Dedifferentiated amniotic fluid mesenchymal stem cell (primary cell): ENCODE measurements at regions not wholly inside any gene's neighbourhood (a gene's known extent, or its start where the extent isn't known, plus 50 kb on each side); places are given as distances from the start of the nearest gene placed in this dataset.

Experiments used
- DNase-seq: peaks from one replicate; pipeline ENCODE4 v3.0.0-alpha.2; 2016; ENCODE audit errors: extremely low spot score

DNA sequence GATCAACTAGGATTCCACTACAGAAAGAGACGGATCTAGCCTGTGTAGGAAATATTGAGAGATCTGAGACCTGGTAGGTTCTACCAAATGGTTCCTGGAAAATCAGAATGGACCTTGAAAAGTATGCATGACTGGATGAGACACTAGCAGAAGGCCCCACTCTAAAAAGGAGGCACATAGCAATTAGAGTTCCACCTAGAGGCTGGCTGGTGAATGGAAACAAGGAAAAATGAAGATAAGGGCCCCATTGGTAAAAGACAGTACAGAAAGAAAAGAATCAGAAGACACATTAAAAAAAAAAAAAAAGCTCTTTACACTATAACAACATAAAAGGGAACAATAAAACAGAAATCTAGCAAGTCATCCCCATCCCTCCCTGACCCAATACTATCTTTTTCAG is 518.5 kb downstream of the NR2F1-AS1 start:
- DNase-seq: no peak

DNA sequence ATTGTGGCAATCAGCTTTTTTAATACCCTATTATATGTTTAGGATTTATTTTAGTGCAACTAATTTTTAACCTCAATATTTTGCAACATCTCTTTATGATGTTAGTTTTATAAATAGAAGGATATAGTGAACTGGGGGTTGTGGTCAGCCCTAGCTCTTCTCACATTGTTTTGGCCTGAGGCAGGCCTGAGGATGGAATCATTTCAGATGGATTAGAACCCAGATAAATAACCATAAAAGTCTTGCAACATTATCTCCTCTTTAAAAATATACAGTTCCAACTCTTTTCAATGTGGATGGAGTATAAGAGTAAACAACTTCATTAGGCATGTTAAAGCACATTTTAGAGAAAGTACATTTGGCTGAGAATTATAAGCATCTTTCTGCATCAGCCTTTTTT is 522.7 kb downstream of the NR2F1-AS1 start:
- DNase-seq: peak; percentile 66

DNA sequence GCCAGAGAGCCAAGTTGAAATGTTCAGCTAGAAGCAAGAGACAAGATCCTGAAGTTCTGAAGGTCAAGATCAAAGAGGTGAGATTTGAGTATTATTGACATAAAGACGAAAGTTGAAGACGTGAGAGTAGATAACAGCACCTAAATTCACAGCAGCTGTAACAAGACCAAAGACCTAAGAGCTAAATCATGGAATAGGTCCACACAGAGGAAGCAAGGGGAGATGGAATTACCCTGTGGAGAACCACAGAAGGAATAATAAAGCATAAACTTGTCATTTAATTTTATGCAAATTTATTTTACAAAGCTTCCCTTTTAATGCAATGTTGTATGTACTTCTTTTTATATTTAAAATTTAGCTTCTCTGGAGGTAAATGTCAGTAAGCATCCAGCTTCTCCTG is 523.7 kb downstream of the NR2F1-AS1 start:
- DNase-seq: no peak

GRCh38 chr5:93055971-93056370 is 525.0 kb downstream of the NR2F1-AS1 start:
- DNase-seq: no peak

DNA sequence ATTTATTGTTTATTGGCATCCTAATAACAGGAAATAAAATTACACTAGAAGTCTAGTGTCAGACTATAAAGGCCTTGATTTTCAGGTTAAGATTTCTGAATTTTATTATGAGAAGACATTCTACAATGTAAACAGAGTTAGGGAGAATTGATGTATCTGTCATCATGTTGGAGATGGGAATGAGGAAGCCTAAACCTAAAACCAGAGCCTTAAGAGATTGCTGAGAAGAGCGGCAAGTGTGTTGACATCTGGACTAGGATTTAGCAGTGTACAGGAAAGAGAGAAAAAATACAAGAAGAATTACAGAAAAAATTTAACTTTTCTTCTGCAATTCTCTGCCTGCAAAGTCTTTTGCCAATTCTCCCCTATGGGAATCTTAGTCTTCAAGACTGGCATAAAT is 525.5 kb downstream of the NR2F1-AS1 start:
- no peak for DNase-seq

DNA sequence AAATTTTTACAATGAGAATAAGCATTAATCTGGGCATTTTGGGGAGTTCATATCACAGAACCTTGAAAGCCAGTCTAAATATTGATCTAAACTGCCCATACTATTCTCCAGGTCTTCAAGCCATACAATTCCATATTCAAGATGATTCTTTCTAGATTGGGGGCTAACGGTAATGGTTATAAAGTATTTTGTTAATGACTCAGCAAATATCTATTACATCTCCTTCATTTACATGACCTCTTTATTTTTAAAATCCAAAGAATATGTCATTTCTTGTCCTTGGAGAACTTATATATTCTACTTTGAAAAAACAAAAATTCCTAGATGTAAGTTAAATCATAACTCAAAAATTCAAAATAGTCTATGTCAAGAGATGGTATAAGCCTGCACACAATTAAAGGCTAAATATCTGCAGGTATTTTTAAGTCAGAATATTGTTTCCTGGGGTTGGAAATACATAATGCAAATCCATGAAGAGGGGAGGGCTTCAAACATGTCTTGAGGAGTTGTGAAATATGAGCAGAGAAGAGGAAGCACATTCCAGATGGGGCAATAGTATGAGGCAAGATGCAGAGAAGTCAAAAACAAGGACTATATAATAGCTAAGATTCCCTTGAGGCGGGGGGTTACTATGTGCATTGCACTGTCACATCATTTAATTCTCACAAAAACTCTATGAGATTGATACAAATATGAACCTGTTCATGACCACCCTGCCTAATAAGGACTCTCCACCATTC is 526.4 kb downstream of the NR2F1-AS1 start:
- peak; percentile 45 for DNase-seq

DNA sequence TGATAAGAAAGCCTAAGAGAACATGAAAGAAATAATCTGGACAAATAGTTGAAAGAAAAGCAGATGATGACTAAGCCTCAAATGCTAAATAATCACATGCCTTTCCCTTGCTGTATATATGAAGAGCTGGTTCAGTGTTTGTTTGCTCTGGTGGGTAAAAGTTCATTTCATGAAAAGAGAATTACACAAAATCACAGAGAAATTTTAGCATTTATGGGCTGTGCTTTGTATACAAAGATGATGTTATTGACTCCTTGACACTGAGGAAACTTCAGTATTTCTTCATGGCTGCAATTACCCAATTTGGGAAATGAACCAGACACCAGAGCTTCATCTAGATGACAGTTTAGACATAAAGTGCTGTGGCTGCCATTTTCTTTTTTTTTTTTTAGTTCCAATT is 527.2 kb downstream of the NR2F1-AS1 start:
- DNase-seq: no peak

- no peak for DNase-seq
Observed at GRCh38 chr5:93048858-93049257, 532.2 kb downstream of the NR2F1-AS1 start.

GRCh38 chr5:93044859-93045666 is 536.0 kb downstream of the NR2F1-AS1 start:
- no peak for DNase-seq

- no peak for DNase-seq
Observed at GRCh38 chr5:93039888-93040287, 541.1 kb downstream of the NR2F1-AS1 start.

DNA sequence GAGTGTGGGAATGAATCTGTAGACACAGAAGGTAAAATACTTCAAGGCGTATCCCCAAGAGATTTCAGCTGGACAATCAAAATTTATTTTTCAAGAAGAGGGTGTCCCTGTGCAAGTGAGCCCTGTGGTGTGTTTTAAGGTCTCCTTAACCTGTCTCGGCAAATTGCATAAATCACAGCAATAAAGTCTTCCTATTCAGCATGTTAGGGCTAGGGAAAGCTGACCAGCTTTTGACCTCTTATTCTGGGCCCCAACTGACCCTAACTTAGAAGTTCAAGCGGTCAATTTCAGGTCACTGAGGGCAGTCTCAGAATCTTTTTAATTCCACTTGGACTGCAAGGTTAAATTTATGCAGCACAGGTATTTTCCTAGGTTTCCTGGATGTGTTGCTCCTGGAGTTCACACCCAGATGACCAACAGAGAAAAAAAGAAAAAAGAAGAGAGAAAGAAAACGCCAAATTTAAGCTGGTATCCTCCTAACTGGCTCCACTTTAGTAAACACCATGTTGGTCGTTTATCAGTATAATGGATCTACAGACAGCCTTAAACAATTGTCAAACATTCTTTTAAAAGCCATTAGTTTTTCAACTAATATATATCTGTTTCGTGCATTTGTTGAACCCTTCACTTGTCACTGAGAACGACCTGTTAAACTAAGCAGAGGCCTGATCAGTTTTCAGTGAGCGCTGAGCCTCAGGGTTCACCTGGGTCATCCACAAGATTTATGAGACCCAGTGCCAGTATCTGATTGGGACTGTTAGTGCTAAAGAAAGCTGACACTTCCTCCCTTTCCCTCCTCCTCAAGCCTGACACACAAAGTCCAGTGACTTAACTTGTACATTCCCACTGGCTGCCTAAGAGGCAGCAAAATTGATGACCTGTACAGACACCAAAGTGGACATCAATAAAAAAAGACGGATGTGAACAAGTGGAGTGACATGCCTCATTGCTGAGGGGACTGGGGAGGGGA is 546.1 kb downstream of the NR2F1-AS1 start:
- no peak for DNase-seq

DNA sequence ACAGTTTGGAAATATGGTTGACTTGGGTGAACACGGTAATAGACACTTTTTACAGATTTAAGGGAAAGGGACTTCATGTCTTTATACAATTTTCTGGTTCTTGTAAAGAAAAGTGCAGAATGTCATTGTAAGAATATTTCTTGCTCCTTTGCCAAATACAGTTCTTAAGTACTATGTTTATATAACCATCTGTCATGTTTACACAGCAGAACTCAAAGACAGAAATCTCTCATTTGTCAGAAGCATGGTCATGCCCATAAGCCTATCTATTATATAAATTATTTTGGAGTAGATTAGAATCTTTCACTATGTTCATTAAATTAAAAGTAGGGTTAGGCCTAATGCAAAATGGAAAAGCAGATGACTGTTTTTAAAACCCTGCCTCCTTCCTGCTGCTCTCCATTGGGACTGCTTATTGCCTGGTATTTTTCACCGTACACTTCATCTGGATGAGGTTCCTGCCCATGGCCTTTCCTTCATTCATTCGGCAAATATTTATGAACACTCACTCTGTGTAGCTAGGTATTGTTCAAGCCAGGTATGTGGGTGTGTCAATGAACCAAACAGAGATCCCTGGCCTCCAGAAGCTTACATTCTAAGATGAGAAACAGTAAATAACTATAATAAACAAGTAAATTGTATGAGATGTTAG is 558.1 kb downstream of the NR2F1-AS1 start:
- peak; percentile 43 for DNase-seq

GRCh38 chr5:93022211-93022610 is 558.8 kb downstream of the NR2F1-AS1 start:
- no peak for DNase-seq

- no peak for DNase-seq
Observed at GRCh38 chr5:93019896-93020295, 561.1 kb downstream of the NR2F1-AS1 start.

GRCh38 chr5:93018461-93018860 is 562.6 kb downstream of the NR2F1-AS1 start:
- DNase-seq: no peak

- DNase-seq: no peak
Observed at GRCh38 chr5:93017849-93018248, 563.2 kb downstream of the NR2F1-AS1 start.

DNA sequence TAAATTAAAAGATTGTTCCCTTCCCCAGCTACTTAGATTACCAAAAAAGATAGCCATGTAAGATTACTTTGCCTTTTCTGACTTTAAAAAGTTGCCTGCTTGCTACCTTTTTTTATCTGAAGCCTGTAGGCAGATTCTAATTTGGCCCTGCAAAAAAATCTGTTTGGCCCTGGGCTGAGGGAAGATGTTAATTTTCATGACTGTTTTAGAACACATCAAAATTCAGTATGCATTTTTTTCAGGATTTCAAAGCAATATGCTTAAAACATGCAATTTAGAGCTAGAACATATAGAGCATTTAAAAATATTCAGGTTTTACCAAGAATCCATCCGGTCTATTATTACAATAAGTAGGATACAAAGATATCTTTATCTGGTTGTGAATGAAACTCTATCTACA is 563.6 kb downstream of the NR2F1-AS1 start:
- DNase-seq: no peak

GRCh38 chr5:93010616-93011015 is 570.4 kb downstream of the NR2F1-AS1 start:
- no peak for DNase-seq

GRCh38 chr5:93010037-93010436 is 571.0 kb downstream of the NR2F1-AS1 start:
- DNase-seq: no peak

- no peak for DNase-seq
Observed at GRCh38 chr5:93008502-93009207, 572.4 kb downstream of the NR2F1-AS1 start.

DNA sequence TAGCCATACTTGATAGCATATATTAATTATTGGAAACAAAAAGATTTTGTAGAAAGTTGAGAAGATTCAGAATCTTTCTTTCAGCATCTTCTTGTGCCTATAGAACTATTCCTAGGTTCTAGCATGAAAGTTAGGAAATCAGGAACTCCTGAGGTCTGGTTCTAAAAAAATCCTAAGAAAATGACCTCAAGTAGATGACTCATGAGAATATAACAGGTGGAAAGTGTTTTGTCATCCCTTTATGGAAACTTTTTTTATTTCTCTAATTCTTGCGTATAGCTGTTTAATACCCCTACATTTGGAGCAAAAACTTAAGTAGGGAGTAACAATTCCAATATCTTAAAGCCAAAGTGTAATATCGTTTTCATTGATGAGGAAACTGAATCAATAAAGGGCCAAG is 574.1 kb downstream of the NR2F1-AS1 start:
- DNase-seq: no peak
